Karpas-422 (cell line): ENCODE measurements at regions not wholly inside any gene's neighbourhood (a gene's known extent, or its start where the extent isn't known, plus 50 kb on each side); places are given as distances from the start of the nearest gene placed in this dataset.

ENCODE experiments used
- DNase-seq: peaks from one replicate; pipeline ENCODE4 v3.0.0-alpha.2; 2015
- H2AFZ ChIP-seq: fragments of 200-600 bp; sonication (generic); 2 replicates; pipeline ENCODE4 v1.6.1; 2014; ENCODE audit warnings: antibody characterized with exemption, low read length, mixed read lengths
- H3K27ac ChIP-seq: fragments of 200-600 bp; sonication (generic); 2 replicates; pipeline ENCODE4 v1.5.1; 2014; ENCODE audit warnings: mild to moderate bottlenecking, low read length, moderate library complexity
- H3K27me3 ChIP-seq: fragments of 200-600 bp; sonication (generic); 2 replicates; pipeline ENCODE4 v1.6.1; 2014; ENCODE audit warnings: low read length, mixed read lengths
- H3K36me3 ChIP-seq: fragments of 200-600 bp; sonication (generic); 2 replicates; pipeline ENCODE4 v1.6.1; 2014; ENCODE audit warnings: low read length, mixed read lengths; ENCODE audit not compliant: insufficient read depth
- H3K4me1 ChIP-seq: fragments of 200-600 bp; sonication (generic); 2 replicates; pipeline ENCODE4 v1.6.1; 2014; ENCODE audit warnings: mild to moderate bottlenecking, low read length, mixed read lengths
- H3K4me2 ChIP-seq: fragments of 200-600 bp; sonication (generic); 2 replicates; pipeline ENCODE4 v1.6.1; 2014; ENCODE audit warnings: low read length, low read depth, mild to moderate bottlenecking; ENCODE audit not compliant: poor library complexity, severe bottlenecking
- H3K4me3 ChIP-seq: fragments of 200-600 bp; sonication (generic); 2 replicates; pipeline ENCODE4 v1.5.1; 2014; ENCODE audit warnings: mild to moderate bottlenecking, antibody characterized with exemption, low read length, mixed read lengths
- H3K79me2 ChIP-seq: fragments of 200-600 bp; sonication (generic); 2 replicates; pipeline ENCODE4 v1.6.1; 2014; ENCODE audit warnings: mild to moderate bottlenecking, low read length, mixed read lengths
- H3K9ac ChIP-seq: fragments of 200-600 bp; sonication (generic); 2 replicates; pipeline ENCODE4 v1.6.0; 2014; ENCODE audit warnings: low read length
- H3K9me2 ChIP-seq: fragments of 200-600 bp; sonication (generic), shearing (Covaris generic); replicated peaks from 2 replicates; pipeline ENCODE4 v1.6.0; 2014; ENCODE audit warnings: mild to moderate bottlenecking, low read length, moderate library complexity; ENCODE audit not compliant: insufficient read depth
- H3K9me3 ChIP-seq: fragments of 300-700, 200-600 bp; sonication (generic); 2 replicates; pipeline ENCODE4 v1.6.1; 2014; ENCODE audit warnings: low read length, mixed read lengths
- H4K20me1 ChIP-seq: fragments of 200-600 bp; sonication (generic); 2 replicates; pipeline ENCODE4 v1.6.1; 2014; ENCODE audit warnings: mild to moderate bottlenecking, antibody characterized with exemption, low read length, low read depth; ENCODE audit not compliant: insufficient read depth

DNA sequence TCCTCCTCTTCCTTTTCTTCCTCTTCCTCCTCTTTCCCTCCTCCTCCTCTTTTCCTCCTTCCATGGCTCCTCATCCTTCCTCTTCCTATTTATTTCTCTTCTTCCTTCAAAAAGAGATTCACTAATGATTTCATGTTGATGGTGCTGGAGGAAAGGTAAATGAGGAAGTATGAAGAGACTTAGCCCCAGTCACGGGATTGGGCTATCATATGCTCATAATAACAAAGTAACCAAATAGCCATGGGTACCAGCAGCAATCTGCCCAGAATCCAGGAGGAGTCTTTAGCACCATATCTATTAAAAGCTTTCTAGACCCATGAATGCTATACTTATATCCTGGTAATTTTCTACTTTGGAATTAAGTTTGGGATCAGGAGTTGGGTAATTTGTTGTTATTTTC lies 910.9 kb upstream of the MAP3K7 start:
- H3K27ac ChIP-seq, result no peak overlapping the region
- H3K4me3 ChIP-seq, result no peak overlapping the region
- H3K9ac ChIP-seq, result no peak overlapping the region
- no peaks in the 10 kb centered on the region for H3K36me3 ChIP-seq
- no peaks in the 10 kb centered on the region for H3K9me2 ChIP-seq
- H3K4me1 ChIP-seq, result no peaks in the 10 kb centered on the region
- no peaks in the 10 kb centered on the region for H4K20me1 ChIP-seq
- H3K4me2 ChIP-seq, result no peak overlapping the region
- no peak overlapping the region for H2AFZ ChIP-seq
- H3K9me3 ChIP-seq, result no peaks in the 10 kb centered on the region
- no peak for DNase-seq
- H3K27me3 ChIP-seq, result no peaks in the 10 kb centered on the region
- no peaks in the 10 kb centered on the region for H3K79me2 ChIP-seq

DNA sequence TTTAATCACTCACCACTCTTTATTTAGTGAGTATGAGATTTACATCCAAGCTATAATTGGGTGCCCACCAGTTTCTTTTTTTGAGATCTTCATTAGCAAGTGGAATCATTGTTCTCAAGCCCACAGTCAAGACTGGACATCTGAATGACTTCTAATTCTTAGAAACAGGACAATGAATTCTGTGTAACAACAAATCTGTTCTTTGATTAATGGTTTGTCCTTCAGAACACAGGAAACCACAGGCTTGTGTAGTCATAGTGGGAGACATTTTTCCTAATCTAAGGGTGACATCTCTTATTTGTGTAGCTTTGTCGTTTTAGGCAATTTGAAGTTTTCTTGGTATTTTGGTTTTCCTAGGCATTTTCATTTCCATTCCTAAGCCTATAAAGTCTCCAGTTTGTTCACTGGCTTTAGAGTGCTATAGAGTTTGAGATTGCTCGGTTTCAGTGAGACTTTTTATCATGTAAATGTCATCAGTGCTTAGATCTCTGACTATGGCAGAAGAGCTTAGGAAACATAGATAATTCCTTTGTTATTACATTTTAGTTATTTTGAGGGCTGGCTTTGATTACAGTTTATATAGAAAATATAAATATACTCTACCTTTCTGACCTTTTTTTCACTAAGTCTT lies 903.9 kb upstream of the MAP3K7 start:
- H4K20me1 ChIP-seq, result no peaks in the 10 kb centered on the region
- no peaks in the 10 kb centered on the region for H3K27me3 ChIP-seq
- no peak for DNase-seq
- H3K36me3 ChIP-seq, result no peaks in the 10 kb centered on the region
- H3K4me2 ChIP-seq, result no peak overlapping the region
- 0 out of 2 replicates have a peak, but pooled peaks cover 3% of the 10 kb centered on the region for H3K9me2 ChIP-seq
- H3K9me3 ChIP-seq, result no peaks in the 10 kb centered on the region; the same call in 1 of the 2 replicates
- H3K79me2 ChIP-seq, result no peaks in the 10 kb centered on the region
- no peaks in the 10 kb centered on the region for H3K4me1 ChIP-seq
- no peak overlapping the region for H3K4me3 ChIP-seq
- no peak overlapping the region for H3K27ac ChIP-seq
- H2AFZ ChIP-seq, result no peak overlapping the region
- no peak overlapping the region for H3K9ac ChIP-seq

DNA sequence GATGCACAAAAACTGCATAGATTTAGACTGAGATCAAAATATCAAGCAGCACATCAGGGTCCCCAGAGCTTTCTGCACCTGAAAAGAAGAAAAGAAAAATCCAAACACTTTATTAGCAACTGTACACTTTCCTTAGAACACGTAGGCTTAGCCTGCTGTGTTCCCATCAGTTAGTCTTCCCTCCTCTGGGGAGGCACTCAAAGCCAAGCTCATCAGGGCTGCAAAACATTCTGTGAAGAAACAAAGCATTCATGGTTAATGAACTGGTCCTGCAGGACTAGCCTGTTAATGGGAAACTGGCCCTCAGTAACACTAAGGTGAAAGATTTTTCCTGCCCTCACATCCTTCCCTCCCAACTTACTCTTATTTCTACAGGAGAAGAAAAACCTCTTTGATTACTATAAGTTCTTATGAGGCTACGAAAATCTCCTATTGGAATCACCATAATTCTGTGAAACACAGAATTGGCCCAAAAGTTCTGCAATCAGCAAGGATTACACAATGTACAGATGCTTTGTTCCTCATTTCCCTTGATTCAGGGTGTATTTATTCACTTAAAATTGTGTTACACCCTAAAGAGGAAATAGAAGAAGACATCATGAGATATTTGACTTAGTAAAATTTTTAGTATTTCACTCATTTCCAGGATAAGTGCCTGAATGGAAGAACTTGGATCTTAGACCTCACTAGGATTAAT lies 901.0 kb upstream of the MAP3K7 start:
- H3K9me2 ChIP-seq, result 0 out of 2 replicates have a peak, but pooled peaks cover 3% of the 10 kb centered on the region
- no peak overlapping the region for H3K27ac ChIP-seq
- no peaks in the 10 kb centered on the region for H4K20me1 ChIP-seq
- H3K4me2 ChIP-seq, result no peak overlapping the region
- no peak for DNase-seq
- no peaks in the 10 kb centered on the region for H3K4me1 ChIP-seq
- H3K27me3 ChIP-seq, result no peaks in the 10 kb centered on the region
- H2AFZ ChIP-seq, result no peak overlapping the region
- H3K79me2 ChIP-seq, result no peaks in the 10 kb centered on the region
- no peaks in the 10 kb centered on the region; the same call in 1 of the 2 replicates for H3K9me3 ChIP-seq
- no peak overlapping the region for H3K9ac ChIP-seq
- H3K36me3 ChIP-seq, result no peaks in the 10 kb centered on the region
- H3K4me3 ChIP-seq, result no peak overlapping the region

DNA sequence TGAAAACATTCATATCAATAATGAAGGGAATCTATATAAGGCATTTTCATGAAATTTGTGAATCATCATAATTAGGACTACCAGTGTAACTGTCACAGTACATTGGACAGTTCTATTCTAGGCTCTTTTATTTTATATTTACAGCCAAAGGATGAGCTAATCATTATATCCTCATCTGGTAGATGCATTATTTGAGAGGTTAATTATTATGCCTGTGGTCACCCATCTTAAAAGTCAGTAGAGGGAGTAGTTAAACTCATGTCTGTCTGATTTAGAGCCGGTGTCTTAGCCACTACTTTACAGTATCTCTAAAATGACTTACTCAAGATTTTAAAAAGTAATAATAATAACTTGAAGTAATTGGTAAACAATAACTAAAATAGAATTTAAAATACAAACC lies 899.3 kb upstream of the MAP3K7 start:
- Histone ChIP-seq H3K4me2 (no peak overlapping the region), H3K9me3 (no peaks in the 10 kb centered on the region; the same call in 1 of the 2 replicates), H3K79me2 (no peaks in the 10 kb centered on the region), H2AFZ (no peak overlapping the region), H3K4me3 (no peak overlapping the region), H3K4me1 (no peaks in the 10 kb centered on the region), H3K27ac (no peak overlapping the region), H4K20me1 (no peaks in the 10 kb centered on the region), H3K9ac (no peak overlapping the region), H3K9me2 (0 out of 2 replicates have a peak, but pooled peaks cover 3% of the 10 kb centered on the region), H3K27me3 (no peaks in the 10 kb centered on the region), H3K36me3 (no peaks in the 10 kb centered on the region)
- no peak for DNase-seq

DNA sequence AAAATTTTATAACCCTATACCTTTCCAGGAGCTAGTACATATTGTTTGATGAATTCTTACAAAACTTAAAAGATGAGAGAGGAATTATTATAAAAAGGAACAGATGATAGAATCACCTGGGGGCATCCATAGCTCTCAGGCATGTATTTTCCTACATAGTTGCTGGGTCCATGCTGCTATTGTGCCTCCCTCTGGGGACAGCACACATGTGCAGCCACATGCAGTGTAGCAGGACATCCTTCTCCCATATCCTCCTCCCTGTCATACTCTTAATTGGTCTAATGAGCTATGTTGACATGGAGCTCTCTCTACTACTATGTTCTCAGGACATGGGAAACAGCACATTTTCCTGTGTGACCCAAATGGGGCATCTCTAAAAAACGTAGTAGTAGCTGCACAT lies 898.2 kb upstream of the MAP3K7 start:
- no peaks in the 10 kb centered on the region for H4K20me1 ChIP-seq
- no peaks in the 10 kb centered on the region for H3K79me2 ChIP-seq

DNA sequence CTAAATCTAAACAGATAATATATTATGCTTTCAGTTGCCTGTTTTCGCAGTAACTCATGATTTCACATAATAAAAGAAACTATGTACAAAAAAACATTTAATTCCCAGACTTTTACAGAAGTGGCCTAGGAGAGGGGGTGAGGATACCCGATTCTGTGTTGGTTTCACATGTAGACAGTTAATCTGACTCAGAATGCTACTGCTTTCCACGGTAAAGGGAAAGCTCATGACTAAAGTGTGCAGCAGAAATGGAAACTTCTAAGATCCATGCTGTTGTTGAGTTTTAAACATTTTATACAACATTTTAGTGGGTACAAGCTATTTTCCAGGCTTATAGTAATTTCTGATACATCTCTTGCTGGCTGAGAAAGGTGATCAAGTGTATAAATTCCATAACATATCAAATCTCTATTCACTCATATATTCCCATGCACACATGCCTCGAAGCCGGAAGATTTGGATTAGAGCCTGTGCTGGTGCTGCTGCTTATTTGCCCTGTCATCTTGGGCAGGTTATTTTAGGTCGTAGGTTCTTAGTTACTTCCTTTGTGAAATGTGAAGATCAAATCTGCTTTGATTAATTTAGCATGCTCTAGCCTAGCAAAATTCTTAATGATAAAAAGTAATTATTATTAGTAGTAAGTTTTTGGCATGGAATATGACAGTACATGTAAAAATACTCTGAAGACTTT lies 896.7 kb upstream of the MAP3K7 start:
- Histone ChIP-seq H3K79me2 (no peaks in the 10 kb centered on the region), H3K9me3 (no peaks in the 10 kb centered on the region), H4K20me1 (no peaks in the 10 kb centered on the region), H3K4me3 (no peak overlapping the region), H3K4me2 (no peak overlapping the region), H3K4me1 (no peaks in the 10 kb centered on the region), H3K27ac (no peak overlapping the region), H3K27me3 (no peaks in the 10 kb centered on the region), H3K9ac (no peak overlapping the region), H2AFZ (no peak overlapping the region), H3K9me2 (0 out of 2 replicates have a peak, but pooled peaks cover 3% of the 10 kb centered on the region), H3K36me3 (no peaks in the 10 kb centered on the region)
- no peak for DNase-seq

More for the DNA sequence above, 898.2 kb upstream of the MAP3K7 start:
- no peaks in the 10 kb centered on the region for H3K36me3 ChIP-seq
- no peak overlapping the region for H2AFZ ChIP-seq
- no peak overlapping the region for H3K4me3 ChIP-seq
- H3K9me3 ChIP-seq, result no peaks in the 10 kb centered on the region
- H3K27ac ChIP-seq, result no peak overlapping the region
- no peaks in the 10 kb centered on the region for H3K27me3 ChIP-seq
- no peak for DNase-seq
- H3K4me1 ChIP-seq, result no peaks in the 10 kb centered on the region
- H3K9me2 ChIP-seq, result 0 out of 2 replicates have a peak, but pooled peaks cover 3% of the 10 kb centered on the region
- H3K9ac ChIP-seq, result no peak overlapping the region
- H3K4me2 ChIP-seq, result no peak overlapping the region

DNA sequence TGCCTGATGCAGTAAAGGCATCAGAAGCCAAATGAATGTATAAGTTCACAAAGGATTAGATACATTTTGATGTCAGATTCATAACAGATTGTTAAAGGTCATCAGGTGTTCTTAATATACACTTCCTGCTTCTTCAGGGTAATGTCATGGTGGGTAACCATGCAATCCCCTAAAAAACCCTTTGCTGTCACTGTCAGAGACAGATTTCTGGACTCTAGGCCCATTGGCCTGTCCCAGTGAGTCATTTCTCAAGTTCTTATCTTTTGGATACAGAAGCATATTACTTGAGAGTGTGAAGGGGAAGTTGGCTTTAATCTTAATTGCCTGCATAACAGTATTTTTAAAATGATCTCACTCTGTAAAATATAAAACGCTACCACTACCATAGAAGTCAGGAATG lies 895.6 kb upstream of the MAP3K7 start:
- H3K9me3 ChIP-seq, result no peaks in the 10 kb centered on the region
- H3K4me1 ChIP-seq, result no peaks in the 10 kb centered on the region
- H3K36me3 ChIP-seq, result no peaks in the 10 kb centered on the region
- no peak overlapping the region for H3K9ac ChIP-seq
- no peak overlapping the region for H2AFZ ChIP-seq
- no peaks in the 10 kb centered on the region for H3K27me3 ChIP-seq
- H3K27ac ChIP-seq, result no peak overlapping the region
- no peaks in the 10 kb centered on the region for H4K20me1 ChIP-seq
- H3K4me3 ChIP-seq, result no peak overlapping the region
- no peaks in the 10 kb centered on the region for H3K79me2 ChIP-seq
- H3K9me2 ChIP-seq, result 0 out of 2 replicates have a peak, but pooled peaks cover 3% of the 10 kb centered on the region
- no peak overlapping the region for H3K4me2 ChIP-seq
- DNase-seq, result no peak

DNA sequence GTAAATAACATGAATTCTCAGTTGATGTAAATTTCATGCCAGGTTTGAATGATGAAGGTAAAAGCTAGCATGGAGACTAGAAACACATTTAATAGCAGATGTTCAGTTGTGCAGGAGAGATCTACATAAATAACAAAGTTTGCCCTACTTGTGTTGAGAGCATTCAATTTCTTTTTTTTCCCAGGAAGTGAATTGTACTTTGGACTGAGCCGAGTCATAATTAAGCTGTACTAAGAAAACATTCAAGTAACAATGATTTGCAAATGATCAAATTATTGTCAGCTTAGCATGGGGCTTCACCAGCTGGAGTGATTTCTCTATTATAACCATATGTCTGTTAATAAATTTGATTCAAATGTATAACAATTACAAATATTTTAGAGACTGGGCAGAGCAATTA lies 893.5 kb upstream of the MAP3K7 start:
- H4K20me1 ChIP-seq, result no peaks in the 10 kb centered on the region
- no peak overlapping the region for H3K4me2 ChIP-seq
- no peaks in the 10 kb centered on the region for H3K79me2 ChIP-seq
- no peaks in the 10 kb centered on the region for H3K9me2 ChIP-seq
- H3K4me1 ChIP-seq, result no peaks in the 10 kb centered on the region
- H3K9me3 ChIP-seq, result no peaks in the 10 kb centered on the region
- H3K27ac ChIP-seq, result no peak overlapping the region
- no peak overlapping the region for H2AFZ ChIP-seq
- H3K36me3 ChIP-seq, result no peaks in the 10 kb centered on the region
- no peaks in the 10 kb centered on the region for H3K27me3 ChIP-seq
- no peak overlapping the region for H3K9ac ChIP-seq
- H3K4me3 ChIP-seq, result no peak overlapping the region
- no peak for DNase-seq
